Stimulated activated CD4-positive, alpha-beta T cell treated with anti-CD3 and anti-CD28 coated beads, Interleukin-1b, Interleukin-23, amount 100 ng/mL, for 1 hour (primary cell): ENCODE measurements at regions not wholly inside any gene's neighbourhood (a gene's known extent, or its start where the extent isn't known, plus 50 kb on each side); places are given as distances from the start of the nearest gene placed in this dataset.

ENCODE experiments used
- DNase-seq, 2 donors: peaks; one replicate each; pipeline ENCODE4 v3.0.0-alpha.2; 2020; ENCODE audit warnings: low read depth in 2 of 2

DNA sequence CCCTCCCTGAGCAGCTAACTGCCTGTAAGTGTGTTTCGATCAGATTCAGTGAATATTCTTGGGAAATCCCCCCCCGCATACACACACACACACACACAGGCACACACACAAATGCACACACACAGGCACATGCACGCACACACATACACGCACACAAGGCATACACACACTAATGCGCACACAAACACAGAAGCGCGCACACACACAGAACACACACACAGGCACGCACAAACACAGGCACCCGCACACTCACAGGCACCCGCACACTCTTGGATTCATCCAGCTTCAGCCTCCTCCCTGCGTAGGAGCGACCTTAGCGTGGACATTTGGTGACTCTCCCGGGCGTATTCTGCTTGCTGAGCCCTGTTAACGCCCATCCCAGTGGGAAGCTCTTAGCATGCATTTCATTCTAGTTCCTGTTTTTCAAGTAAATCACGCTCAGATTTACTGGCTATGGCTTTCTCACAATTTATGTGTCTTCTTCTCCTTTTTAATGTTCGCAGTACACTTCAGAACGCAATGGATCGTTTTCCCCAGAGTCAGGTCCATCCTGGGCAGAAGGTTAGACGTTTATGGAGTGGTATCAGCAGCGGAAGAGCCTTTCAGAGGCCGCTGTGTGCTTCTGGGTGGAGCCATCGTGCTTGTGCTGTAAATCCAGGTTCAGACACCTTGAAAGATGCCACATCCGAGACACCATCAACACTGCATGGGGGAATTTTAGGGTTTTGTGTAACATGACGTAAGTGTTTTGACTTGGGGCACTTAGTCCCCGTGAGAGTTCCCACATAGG lies 656.6 kb downstream of the GALR1 start:
- DNase-seq, result no peak

DNA sequence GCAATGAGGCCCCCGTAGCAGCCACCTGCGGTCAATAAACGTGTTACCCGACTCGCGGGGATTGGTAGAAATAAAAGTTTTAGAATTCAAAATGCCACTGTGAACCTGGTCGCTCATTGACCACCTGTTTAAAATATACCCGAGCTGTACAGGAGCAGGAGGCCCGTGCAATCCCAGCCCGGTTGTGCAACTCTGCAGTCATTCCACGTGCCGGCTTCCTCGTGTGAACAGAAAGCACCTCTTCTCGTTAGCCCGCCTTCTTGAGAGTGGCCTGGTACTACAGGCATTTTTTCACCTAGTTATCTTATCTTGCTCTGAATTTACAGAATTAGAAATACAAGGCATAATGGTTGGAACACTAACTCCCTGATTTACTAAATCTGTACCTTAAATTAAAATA lies 660.7 kb downstream of the GALR1 start:
- DNase-seq, result no peak

DNA sequence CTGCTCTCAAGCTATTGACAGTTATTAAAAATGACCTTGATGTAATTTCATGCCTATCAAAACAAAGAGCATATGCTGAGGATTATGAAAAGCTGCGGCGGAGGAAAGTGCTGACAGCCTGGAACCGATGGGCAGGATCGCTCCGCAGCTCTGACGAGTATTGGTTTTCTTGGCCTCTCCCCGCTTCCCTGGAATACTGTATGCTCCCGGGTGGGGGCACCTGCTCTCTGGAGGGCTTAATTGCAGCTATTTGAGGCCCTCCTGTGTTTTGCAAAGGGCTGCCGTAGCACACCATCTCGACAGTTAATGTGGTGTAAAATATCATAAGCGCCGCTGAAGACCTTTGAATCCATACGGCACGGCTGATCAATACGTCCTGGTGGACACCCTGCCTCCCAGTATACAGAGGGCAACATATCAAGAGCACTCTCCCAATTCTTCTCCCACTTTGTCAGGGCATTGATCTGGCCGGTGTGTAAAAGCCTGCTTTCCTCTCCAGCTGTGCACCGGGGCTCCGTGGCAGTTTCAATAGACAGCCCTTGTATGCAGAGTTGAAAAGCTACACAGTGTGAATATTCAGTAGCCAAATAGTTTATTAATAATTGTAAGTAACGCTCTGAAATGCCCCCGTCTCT lies 662.4 kb downstream of the GALR1 start:
- no peak for DNase-seq

DNA sequence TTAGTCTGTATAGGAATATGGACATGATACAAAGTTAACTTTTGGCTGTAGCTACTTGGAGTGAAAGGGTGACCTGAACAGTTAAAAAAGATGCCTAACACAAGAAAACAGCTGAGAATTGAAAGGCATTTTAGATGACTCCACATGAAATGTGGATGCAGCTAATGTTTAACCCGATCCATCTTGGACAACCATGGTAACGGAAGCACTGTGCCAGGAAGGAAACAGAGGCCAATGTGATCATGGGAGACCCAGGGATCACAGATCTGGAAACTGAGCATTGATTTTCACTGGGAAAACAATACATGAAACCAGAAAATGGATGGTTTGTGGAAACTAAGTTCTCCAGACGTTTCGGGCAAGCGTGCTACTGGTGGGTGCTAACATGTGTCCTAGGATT lies 669.1 kb downstream of the GALR1 start:
- no peak for DNase-seq

DNA sequence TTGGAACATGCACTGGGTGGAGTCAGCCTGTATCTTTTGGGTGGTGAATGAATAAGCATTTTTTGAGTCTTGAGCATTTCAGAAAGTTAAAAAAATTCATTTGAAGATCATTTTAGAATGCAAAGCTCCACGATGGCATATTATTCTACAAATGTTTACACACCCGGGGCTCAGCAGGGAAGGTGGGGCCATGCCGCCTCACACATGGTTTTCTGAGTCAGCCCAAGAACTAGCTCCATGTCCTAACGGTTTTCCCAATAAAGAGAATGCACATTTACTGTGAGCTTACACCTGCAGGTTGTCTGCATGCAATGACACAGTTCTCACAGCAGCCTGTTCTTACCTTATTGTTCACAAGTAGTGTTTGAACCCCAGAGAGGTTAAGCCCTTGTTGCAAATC lies 670.3 kb downstream of the GALR1 start:
- no peak for DNase-seq

DNA sequence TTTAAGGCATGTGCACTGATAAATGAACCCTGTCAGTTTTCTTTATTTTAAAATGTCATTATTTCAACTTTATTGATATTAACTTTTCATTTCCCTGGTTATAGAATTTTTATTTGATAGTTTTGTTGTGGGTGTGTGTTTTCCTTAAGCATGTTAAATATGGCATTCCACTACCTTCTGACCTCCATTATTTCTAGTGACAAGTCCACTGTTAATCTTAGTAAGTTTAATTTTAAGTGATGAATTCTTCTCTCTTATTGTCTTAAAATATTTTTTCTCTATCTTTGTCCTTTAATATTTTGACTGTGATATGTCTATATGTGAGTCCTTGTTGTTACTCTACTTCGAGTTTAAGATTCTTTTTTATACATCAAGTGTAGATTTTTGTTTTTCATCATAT lies 685.7 kb downstream of the GALR1 start:
- no peak for DNase-seq

DNA sequence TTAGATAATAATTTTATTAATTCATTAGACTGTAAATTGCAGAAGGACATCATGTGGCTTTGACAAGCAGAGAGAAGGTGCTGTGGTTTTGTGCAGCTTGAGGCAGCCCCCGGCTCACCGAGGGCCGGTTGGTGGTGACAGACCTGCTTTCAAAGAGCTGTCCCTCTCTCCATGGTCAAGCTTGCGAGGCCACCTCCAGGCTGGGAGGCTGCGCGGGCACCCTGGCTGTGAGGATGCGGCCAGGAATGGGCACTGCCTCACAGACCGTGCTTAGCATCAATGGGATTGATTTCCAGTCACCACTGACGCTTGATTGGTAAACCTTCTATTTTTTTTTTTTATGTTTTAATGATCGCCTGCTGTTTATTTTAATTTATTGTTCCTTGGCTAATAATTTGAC lies 690.9 kb downstream of the GALR1 start:
- no peak for DNase-seq

DNA sequence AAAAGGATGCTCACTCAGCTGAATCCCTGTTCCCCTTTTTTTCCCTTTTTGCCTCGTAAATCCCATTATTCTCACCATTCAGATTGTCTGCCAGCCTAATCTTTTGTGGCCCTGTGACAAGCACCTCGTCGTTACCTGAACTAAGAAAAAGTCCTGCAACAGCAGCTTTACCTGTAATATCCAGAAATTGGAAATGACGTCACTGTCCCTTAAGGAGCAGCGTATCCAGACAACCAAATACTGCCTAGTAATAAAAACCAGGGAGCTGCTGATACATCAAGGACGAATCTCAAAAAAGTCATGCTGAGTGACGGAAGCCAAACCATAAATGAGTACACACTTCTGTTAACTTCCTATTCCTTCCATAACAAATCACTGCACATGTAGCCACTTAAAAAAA lies 694.9 kb downstream of the GALR1 start:
- no peak for DNase-seq

DNA sequence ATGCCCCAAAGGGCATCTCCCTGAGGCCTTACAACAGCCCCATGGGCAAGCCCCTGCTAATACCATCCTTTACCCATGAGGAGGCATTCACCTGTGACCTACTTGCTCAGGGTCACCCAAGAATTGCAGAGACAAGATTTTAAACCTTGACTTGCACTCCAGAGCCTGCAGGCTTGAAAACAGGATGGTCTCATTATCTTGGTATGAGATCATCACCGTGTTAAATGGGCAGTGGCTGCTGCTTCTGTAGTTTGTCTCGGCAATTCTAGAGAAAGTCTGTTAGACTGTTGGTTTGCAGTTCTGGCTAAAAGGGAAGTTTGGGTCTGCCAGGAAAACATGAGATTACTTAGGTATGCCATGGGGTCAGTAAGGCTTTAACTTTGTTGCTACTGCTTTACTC lies 698.9 kb downstream of the GALR1 start:
- no peak for DNase-seq

DNA sequence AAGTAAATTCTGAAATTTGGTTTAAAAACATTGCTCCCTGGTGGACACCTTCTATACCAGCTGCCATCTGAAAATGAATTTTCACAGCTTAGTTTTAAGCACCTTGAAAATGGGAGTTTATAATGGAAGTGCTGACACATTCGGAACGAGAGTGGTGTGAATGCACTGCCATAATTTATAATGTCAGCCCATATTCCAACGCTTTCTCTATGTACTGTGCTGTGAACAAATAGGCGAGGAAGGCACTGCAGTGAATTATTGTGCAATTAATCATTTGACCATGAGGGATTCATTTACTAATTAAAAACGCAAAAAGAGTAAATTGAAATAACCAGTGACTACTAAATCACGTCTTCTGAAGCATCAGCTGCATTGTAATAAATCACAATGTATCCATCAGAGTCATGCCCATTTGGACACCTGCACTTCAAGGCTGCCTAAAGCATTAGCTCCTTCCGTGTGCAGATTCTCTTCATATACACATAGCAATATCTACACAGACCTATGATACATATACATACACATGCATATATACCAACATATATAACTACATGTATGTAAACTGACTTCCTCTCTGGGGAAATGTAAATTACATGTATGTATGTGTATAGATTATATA lies 699.8 kb downstream of the GALR1 start:
- DNase-seq, result no peak

DNA sequence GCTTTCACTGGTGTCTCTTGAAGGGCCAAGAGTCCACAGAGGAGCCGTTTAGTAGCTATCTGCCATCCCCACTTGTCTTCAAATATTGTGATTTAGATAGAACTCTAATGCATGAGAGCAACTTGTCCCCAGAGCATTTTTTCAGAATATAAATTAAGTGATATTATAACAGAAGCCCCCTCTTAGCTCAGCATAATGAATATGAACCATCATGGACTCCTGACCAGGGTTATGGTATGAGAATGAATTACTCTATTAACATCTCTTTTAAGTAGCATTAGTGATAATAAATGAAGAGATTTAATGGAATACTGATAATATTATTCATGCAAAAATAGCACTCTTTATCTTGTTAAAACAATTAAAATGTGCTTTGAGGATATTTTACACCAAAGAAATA lies 709.6 kb downstream of the GALR1 start:
- DNase-seq, result no peak

DNA sequence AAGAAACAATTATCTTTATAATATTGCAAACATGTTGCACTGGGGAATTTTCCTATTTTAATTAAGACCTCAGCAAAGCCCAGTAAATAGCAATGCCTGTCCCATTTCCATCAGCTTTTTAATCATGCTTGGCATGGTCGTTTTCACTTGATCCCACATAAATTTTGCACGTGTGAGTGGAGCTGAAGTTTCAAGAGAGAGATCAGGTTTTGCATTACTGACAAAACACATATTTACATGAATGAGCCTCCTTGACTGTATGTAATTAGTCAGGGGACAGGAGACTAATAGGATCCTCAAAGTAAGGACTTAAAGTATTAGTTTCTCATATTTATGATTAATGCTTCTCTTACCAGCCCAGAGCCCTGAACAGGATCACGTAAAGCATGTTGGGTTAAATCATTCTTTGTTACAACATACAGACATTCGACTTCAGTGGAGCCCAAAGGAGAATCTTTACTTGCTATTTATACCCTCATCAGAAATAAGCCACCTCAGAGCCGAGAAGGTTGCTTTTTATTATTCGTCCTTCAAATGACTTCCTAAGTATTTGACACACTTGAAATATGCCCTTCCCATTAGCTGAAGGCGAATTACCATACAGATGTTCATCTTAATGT lies 711.3 kb downstream of the GALR1 start:
- no peak for DNase-seq

DNA sequence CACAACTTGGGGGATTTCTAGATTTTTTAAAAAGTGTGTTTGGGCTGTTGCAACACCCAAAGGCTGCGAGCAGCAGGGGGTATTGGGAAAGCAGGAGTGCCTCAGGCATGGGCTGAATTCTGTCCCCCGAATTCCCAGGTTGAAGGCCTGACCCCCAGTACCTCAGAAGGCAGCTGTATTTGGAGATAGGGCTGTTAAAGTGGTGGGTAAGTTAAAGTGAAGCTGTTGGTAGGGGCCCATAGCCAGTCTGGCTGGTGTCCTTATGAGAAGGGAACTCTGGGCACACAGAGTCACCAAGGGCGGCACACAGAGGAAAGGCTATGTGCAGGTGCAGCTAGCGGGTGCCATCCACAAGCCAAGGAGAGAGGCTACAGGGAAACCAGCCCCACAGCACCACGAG lies 717.4 kb downstream of the GALR1 start:
- no peak for DNase-seq

DNA sequence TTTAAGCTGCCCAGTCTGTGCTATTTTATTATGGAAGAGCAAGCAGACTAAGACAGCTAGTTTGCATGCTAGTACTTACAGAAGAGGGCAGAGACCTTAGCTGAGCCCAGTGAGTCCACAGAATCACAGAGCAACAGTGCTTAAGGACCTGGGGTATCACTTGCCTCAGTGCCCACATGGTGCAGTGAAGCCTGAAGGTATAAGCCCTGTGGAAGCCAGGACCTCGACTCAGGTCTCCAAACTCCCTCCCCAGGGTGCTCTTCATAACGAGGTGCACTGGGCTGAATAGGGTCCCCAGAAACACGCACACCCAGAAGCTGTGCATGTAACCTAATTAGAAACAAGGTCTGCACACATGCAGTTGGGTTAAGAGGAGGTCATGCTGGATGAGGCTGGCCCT lies 718.1 kb downstream of the GALR1 start:
- DNase-seq, result no peak

DNA sequence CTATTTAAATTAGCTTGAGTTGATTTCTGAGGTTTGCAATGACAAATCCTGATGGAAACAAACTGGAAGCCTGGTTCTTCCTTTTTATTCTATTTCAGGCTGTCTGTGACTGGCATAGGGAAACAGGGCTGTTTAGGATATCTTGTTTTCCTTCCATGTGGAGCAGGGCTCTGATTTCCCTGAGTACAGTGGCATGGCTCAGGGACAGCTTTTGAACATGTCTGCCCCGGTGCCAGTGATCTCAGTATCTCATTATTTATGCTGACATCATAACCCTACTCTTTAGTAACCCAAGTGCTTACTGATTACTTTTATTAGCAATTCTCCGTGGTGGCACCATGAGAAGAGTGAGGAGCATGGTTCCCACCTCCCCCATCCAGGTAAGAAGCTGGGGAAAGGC lies 720.3 kb downstream of the GALR1 start:
- DNase-seq, result no peak

DNA sequence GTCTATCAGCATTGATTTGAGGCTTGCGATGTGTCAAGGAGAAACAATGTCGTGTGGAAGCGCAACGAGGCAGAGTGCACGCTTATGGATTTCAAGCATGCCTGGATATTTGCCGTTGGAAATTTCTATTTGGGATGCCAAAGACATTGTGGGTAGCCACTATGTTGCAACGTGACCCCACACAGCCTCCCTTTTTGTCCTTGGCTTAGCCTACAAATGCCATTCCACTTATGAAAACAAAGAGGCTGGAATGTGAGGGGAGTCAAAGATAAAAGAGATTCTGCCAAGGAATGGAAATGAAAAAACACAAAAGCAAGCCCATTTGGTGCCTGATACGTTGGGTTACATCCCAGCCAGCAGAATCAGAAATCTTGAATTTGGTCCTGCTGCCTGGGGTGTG lies 721.2 kb downstream of the GALR1 start:
- no peak for DNase-seq

DNA sequence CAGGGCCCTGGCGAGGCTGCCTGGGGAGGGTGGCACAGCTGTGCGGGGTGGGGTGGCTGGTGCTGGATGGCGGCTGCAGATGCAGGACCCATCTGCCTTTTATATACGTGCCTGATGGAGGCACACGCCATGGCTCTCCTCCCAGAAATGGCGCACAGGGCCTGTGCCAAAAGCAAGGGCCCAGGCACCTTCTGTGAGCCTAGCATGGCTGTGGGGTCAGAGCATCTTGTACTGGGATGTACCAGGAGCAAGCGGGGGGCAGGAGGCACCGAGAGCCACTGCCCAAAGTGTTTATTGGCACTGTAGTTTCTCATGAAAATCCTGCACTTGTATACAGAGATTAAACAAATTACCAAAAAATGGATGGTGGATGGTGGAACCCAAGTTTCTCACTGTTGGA lies 724.1 kb downstream of the GALR1 start:
- no peak for DNase-seq

DNA sequence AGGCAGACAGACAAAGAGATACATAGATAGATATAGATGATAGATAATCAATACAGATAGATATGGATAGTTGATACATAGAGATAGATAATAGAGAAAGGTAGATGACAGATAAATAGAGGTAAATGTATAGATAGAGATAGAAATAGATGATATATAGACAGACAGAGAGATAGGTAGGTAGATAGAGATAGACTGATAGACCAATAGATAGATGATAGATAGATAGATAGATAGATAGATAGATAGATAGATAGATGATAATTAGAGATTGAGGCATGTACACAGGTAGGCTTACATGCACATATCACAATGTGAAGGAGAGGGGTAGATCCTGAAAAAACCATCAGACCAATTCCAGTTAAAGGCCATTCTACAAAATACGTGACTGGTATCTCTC lies 724.7 kb downstream of the GALR1 start:
- no peak for DNase-seq

DNA sequence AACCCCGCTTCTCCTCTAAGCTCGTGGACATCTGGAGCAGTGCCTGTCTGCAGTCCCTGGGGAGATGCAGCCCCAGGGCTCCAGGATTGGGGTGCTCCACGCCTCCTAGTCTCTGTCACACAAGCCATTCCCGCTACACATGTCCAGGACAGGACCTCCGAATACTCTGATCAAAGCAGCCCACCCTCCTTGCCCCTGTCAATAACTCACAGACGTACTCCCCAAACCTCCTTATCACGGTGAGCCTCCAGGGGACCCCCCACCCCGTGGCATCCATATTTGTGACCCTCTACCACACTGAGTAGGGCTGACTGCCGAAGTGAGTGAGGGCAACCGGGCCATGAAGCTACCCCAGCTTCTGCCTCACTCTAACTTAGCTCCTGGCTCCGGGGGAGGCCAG lies 727.7 kb downstream of the GALR1 start:
- DNase-seq, result no peak

DNA sequence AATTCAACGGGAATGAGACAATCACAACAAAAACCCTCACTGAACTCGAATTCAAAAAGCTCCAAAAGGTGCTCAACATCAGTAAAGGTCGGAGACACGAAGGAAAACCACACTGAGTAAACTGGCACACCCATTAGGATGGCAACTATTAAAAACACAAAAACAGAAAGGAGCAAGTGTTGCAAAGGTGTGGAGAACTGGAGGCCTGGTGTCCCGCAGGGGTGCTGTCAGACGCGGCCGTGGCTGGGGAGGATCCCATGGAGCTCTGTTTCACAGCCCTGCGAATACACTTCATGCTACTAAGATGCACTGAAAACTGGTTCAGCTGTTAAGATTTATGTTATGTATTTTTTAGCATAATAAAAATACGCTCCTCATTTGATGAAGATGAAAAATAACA lies 730.6 kb downstream of the GALR1 start:
- DNase-seq, result no peak

DNA sequence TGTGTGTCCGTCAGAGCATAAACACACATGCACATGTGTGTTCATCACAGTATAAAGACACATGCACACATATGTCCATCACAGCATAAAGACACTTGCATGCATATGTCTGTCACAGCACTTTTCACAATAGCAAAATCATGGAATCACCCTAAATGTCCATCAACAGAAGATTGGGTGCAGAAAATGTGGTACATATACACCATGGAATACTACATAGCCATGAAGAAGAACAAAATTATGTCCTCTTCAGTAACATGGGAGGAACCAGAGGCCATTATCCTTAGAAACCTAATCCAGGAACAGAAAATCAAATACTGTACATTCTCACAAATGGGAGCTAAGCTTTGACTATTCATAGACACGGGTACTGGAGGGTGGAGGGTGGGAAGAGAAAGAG lies 732.2 kb downstream of the GALR1 start:
- DNase-seq, result no peak

DNA sequence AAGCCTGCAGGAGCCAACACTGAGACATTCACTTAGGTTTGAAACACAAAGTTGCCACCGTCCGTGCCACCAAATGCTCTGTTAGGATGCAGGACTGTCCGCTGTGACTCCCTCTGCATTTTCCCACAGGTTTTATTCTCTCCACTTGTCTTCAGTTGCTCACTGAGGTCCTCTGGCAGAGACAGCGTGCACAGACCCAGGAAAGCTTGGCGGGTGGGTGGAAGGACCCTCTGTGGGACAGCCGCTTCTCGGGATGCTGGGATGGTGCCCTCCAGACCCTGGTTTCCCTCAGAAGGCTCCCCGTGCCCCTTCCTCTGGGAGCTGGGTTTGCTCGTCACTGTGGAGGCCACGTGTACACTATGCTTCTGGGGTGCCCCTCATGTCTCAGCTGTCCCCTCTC lies 733.6 kb downstream of the GALR1 start:
- no peak for DNase-seq

DNA sequence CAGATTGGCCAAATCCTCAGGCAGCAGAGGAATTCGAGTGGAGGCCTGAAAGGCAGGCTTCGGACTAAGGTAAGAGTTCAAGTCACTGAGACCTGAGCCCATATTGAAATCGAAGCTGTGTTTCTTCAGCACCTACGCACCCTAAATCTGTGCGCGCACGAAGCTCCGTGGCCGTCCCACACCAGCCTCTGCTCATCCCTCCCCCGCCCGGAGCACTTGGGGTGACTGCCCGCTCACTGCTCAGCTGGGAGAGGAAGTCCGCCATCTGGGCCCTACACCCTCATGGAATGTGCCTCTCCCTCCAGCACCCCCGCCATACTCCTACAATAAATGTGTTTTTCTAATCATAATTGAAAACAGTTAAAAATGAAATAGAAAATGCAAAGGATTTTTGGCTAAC lies 734.5 kb downstream of the GALR1 start:
- no peak for DNase-seq
